Psoas muscle (tissue), 7 donors: ENCODE measurements at regions not wholly inside any gene's neighbourhood (a gene's known extent, or its start where the extent isn't known, plus 50 kb on each side); places are given as distances from the start of the nearest gene placed in this dataset.

Experiments used
- ATAC-seq, 4 donors: fragments of 200-7000 bp; cut with Tn5 transposase; one replicate each; pipeline ENCODE4 v1.9.1; 2020; ENCODE audit warnings: moderate library complexity in 3 of 4, mild to moderate bottlenecking in 2 of 4
- DNase-seq, 2 donors: peaks; one replicate each; pipeline ENCODE4 v3.0.0-alpha.2; 2020
- H3K27ac ChIP-seq: fragments of 200-600 bp; one replicate; pipeline ENCODE4 v1.8.0; 2022
- H3K27me3 ChIP-seq, 3 donors: fragments of 200-600 bp in 1 of 3; one replicate each; pipeline versions ENCODE4 v1.6.1 to v1.8.0; 2013 to 2022; ENCODE audit warnings: low read length in 2 of 3, mild to moderate bottlenecking in 2 of 3, moderate library complexity in 1 of 3; ENCODE audit not compliant: insufficient read depth in 3 of 3
- H3K36me3 ChIP-seq, 2 donors: fragments of 200-600 bp in 1 of 2; one replicate each; pipeline versions ENCODE4 v1.6.1 to v1.8.0; 2013 to 2022; ENCODE audit warnings: low read depth in 1 of 2, mild to moderate bottlenecking in 1 of 2, moderate library complexity in 1 of 2; ENCODE audit not compliant: insufficient read depth in 1 of 2
- H3K4me1 ChIP-seq: fragments of 200-600 bp; one replicate; pipeline ENCODE4 v1.8.0; 2022
- H3K4me3 ChIP-seq: fragments of 200-600 bp; one replicate; pipeline ENCODE4 v1.8.0; 2022; ENCODE audit warnings: mild to moderate bottlenecking
- H3K9me3 ChIP-seq: fragments of 200-600 bp; one replicate; pipeline ENCODE4 v1.8.0; 2022
- WGBS, 3 donors: extraction: QIAGEN DNeasy Blood & Tissue Kit; methylation state at CpG; one replicate each; pipeline versions ENCODE4 v1.1.6 to v1.1.7; 2013; 5-methylcytosine and 5-hydroxymethylcytosine counted together
- intact Hi-C, 2 donors: fragments of 100-400 bp; cut with DNase I; formaldehyde crosslinking; loops; one replicate each; pipeline versions ENCODE4 v1.11.0 to v1.14.2; 2022
- TF ChIP-seq, protein P1 (sequence below): fragments of 200-600 bp; IDR thresholded peaks from one replicate; pipeline ENCODE4 v1.8.0; 2022; ENCODE audit warnings: antibody characterized with exemption
- donor health status: healthy with polysubstance abuse.
- donor health status: DM: no; HTN: no; CAD: no; lungs with moderate emphysema.
- donor health status: Bipolar disorder and iron deficiency.
- donor health status: healthy.
- donor health status: DM: yes; HTN: yes; CAD: no.
- donor health status: DM: no; HTN: no; CAD: no.
- donor health status: DM: yes; HTN: yes; CAD: no.

DNA sequence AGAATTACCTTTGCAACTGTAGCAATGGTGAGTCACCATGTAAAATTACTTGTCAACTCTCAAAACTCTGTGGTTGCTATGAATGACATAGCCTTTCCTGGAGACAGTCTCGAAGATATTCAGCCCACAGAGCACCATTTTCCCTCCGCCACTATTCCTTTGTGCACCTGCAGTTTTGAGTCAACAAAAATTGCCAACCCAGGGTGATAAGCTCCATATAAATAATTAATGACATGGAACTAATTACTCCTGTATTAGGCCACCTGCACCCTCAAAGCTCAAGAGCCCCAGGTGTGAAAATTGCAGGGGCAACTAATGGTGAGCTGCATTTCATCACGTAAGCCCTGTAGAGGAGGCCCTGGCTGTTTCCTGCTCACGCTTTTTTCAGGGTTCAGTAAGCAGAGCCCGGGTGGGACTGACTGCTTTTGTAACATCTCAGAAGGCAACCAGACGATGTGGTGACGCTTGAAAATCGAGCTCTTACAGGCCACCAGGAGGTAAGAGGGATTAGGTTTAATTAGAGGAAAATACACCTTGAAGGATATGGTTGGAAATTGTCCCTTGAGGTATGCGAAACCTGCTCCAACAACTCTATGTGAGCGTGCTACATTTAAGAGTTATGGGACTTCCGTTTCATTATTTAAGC lies 70.8 kb downstream of the BMP2 start:
- TF ChIP-seq, protein P1, sequence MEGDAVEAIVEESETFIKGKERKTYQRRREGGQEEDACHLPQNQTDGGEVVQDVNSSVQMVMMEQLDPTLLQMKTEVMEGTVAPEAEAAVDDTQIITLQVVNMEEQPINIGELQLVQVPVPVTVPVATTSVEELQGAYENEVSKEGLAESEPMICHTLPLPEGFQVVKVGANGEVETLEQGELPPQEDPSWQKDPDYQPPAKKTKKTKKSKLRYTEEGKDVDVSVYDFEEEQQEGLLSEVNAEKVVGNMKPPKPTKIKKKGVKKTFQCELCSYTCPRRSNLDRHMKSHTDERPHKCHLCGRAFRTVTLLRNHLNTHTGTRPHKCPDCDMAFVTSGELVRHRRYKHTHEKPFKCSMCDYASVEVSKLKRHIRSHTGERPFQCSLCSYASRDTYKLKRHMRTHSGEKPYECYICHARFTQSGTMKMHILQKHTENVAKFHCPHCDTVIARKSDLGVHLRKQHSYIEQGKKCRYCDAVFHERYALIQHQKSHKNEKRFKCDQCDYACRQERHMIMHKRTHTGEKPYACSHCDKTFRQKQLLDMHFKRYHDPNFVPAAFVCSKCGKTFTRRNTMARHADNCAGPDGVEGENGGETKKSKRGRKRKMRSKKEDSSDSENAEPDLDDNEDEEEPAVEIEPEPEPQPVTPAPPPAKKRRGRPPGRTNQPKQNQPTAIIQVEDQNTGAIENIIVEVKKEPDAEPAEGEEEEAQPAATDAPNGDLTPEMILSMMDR = no peak

DNA sequence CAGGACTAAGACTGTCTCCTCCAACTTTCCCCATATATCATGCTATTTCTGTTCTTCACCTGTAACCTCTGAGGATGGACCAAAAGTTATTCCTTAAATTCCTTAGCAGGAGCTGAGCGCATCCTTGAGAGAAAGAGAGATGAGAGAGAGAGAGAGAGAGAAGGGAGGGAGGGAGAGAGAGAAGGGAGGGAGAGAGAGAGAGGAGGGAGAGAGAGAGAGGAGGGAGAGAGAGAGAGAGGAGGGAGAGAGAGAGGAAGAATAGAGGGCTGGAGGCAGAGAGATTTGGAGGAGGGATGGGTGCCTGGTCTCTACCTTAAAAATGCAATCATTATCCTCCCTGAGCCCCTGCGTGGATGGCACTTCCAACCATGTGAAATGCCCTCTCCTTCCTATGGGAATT lies 73.6 kb downstream of the BMP2 start:
- H3K4me3 ChIP-seq = no peak overlapping the region
- TF ChIP-seq, protein P1 = no peak
- DNase-seq (no peak), ATAC-seq (no peak)
- intact Hi-C loops = no loop called here
- no peaks in the 10 kb centered on the region for H3K4me1 ChIP-seq
- no peaks in the 10 kb centered on the region for H3K9me3 ChIP-seq
- H3K27ac ChIP-seq = no peak overlapping the region
- no peaks in the 10 kb centered on the region for H3K36me3 ChIP-seq
- no peaks in the 10 kb centered on the region for H3K27me3 ChIP-seq
- WGBS, 3 donors = 83 to 88% (median 85%) methylated on average over 2 of the region's 2 CpGs

More for the DNA sequence above, 70.8 kb downstream of the BMP2 start:
- WGBS, 3 donors = 31 to 49% (median 49%) methylated on average over 11 of the region's 11 CpGs
- Histone ChIP-seq H3K27ac (no peak overlapping the region), H3K36me3 (no peaks in the 10 kb centered on the region), H3K4me1 (no peaks in the 10 kb centered on the region), H3K9me3 (no peaks in the 10 kb centered on the region), H3K4me3 (no peak overlapping the region), H3K27me3 (no peaks in the 10 kb centered on the region)
- intact Hi-C loops = no loop called here
- ATAC-seq (no peak), DNase-seq (no peak)

DNA sequence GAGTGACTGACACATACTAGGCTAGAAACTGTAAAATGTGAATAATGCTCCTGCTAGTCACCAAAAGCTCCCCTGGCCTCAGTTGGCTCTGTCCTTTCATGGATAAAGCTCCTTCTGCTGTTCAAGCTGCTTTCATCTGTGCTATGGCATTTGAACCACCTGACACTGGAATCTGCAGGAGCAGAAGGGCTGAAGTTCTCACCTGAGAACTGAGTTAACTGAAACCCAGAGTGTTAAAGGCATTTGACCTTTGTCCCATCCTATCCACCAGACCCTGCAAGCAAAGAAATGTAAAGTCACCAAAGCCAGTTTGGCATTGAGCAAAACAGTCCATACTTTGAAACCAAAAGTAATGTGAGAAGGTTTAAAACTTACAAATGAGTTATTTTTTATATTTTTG lies 77.7 kb downstream of the BMP2 start:
- DNase-seq (no peak), ATAC-seq (no peak)
- no peak overlapping the region for H3K27ac ChIP-seq
- H3K4me1 ChIP-seq = no peaks in the 10 kb centered on the region
- intact Hi-C loops = no loop called here
- no peak overlapping the region for H3K4me3 ChIP-seq
- H3K27me3 ChIP-seq = no peaks in the 10 kb centered on the region
- no peaks in the 10 kb centered on the region for H3K36me3 ChIP-seq
- TF ChIP-seq, protein P1 = no peak
- H3K9me3 ChIP-seq = no peaks in the 10 kb centered on the region

DNA sequence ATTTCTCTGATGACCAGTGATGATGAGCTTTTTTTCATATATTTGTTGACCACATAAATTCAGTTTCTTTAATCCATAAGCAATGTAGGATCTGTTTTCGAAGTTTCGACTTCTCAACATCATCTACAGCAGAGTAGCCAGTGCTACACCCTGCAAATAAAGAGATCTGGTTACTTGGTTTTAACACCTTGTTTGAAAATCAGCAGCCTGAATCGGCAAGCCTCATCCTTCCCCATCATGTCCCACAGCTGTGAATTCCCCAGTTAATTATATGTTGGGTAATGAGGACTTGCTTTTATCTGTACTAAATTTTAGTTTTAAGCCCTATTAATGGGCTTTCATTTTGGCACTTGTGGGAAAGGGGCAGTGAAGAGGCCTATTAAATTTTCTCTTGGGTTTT lies 80.6 kb downstream of the BMP2 start:
- Histone ChIP-seq H3K36me3 (no peaks in the 10 kb centered on the region), H3K4me3 (no peak overlapping the region), H3K9me3 (no peaks in the 10 kb centered on the region), H3K4me1 (no peaks in the 10 kb centered on the region), H3K27me3 (no peaks in the 10 kb centered on the region), H3K27ac (no peak overlapping the region)
- intact Hi-C loops = no loop called here
- TF ChIP-seq, protein P1 = no peak
- DNase-seq (no peak), ATAC-seq (no peak)
- 62 to 65% (median 63%) methylated on average over 3 of the region's 3 CpGs for WGBS, 3 donors

DNA sequence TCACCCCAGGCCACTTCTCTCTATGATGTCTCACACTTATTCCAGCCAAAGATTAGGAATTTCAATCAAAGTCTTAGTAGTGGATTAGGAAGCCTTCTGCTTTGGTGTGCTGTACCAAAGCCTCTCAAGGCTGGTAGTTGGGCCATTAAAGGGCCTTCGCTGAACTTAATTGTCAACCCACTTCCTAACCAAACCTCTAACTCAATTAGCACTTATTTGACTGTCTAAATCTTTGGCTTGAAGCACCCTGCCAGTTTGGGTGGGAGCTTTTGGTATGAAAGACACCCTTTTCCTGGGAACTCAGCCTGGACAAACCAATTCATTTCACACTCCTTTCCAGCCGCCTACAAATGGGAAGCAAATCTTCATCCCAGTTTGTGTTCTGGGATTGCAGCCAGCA lies 81.5 kb downstream of the BMP2 start:
- Histone ChIP-seq H3K9me3 (no peaks in the 10 kb centered on the region), H3K27me3 (no peaks in the 10 kb centered on the region), H3K4me1 (no peaks in the 10 kb centered on the region), H3K4me3 (no peak overlapping the region), H3K36me3 (no peaks in the 10 kb centered on the region), H3K27ac (no peak overlapping the region)
- ATAC-seq (no peak), DNase-seq (no peak)
- TF ChIP-seq, protein P1 = no peak
- WGBS, 3 donors = 32 to 34% (median 34%) methylated on average over 2 of the region's 2 CpGs
- intact Hi-C loops = no loop called here
